ENCODE measurements at regions not wholly inside any gene's neighbourhood (a gene's known extent, or its start where the extent isn't known, plus 50 kb on each side); places are given as distances from the start of the nearest gene placed in this dataset.

- Histone ChIP-seq H3K27ac (no peak overlapping the region), H2AFZ (ENCODE audit: low read depth) (no peak overlapping the region), H3K79me2 (ENCODE audit: insufficient read depth, low read depth) (no peaks in the 10 kb centered on the region), H3K4me2 (no peak overlapping the region), H3K27me3 (ENCODE audit: insufficient read depth, low read depth) (no peaks in the 10 kb centered on the region), H4K20me1 (ENCODE audit: insufficient read depth) (no peaks in the 10 kb centered on the region), H3K4me1 (ENCODE audit: low read depth, poor library complexity, severe bottlenecking) (no peaks in the 10 kb centered on the region), H3K36me3 (ENCODE audit: insufficient read depth) (no peaks in the 10 kb centered on the region), H3K9ac (no peak overlapping the region), H3K4me3 (IDR thresholded peaks at IDR 0.05; ENCODE audit: insufficient read depth, low read depth, low read length) (no peak overlapping the region)
- TF ChIP-seq, protein P1, sequence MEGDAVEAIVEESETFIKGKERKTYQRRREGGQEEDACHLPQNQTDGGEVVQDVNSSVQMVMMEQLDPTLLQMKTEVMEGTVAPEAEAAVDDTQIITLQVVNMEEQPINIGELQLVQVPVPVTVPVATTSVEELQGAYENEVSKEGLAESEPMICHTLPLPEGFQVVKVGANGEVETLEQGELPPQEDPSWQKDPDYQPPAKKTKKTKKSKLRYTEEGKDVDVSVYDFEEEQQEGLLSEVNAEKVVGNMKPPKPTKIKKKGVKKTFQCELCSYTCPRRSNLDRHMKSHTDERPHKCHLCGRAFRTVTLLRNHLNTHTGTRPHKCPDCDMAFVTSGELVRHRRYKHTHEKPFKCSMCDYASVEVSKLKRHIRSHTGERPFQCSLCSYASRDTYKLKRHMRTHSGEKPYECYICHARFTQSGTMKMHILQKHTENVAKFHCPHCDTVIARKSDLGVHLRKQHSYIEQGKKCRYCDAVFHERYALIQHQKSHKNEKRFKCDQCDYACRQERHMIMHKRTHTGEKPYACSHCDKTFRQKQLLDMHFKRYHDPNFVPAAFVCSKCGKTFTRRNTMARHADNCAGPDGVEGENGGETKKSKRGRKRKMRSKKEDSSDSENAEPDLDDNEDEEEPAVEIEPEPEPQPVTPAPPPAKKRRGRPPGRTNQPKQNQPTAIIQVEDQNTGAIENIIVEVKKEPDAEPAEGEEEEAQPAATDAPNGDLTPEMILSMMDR (conservative IDR thresholded peaks at IDR 0.05; ENCODE audit: low read depth, low read length) = no peak
Measured at GRCh38 chr4:141524841-141525240, 111.5 kb upstream of the IL15 start.

GRCh38 chr4:141530627-141531026, 105.8 kb upstream of the IL15 start:
- no peaks in the 10 kb centered on the region for H3K27me3 ChIP-seq (ENCODE audit: insufficient read depth, low read depth)
- TF ChIP-seq, protein P1 (conservative IDR thresholded peaks at IDR 0.05; ENCODE audit: low read depth, low read length) = no peak
- H3K4me3 ChIP-seq (IDR thresholded peaks at IDR 0.05; ENCODE audit: insufficient read depth, low read depth, low read length) = no peak overlapping the region
- H3K4me2 ChIP-seq = no peak overlapping the region
- H4K20me1 ChIP-seq (ENCODE audit: insufficient read depth) = no peaks in the 10 kb centered on the region
- H3K36me3 ChIP-seq (ENCODE audit: insufficient read depth) = no peaks in the 10 kb centered on the region
- H3K4me1 ChIP-seq (ENCODE audit: low read depth, poor library complexity, severe bottlenecking) = no peaks in the 10 kb centered on the region
- H3K79me2 ChIP-seq (ENCODE audit: insufficient read depth, low read depth) = no peaks in the 10 kb centered on the region
- no peak overlapping the region for H3K27ac ChIP-seq
- H2AFZ ChIP-seq (ENCODE audit: low read depth) = no peak overlapping the region
- no peak overlapping the region for H3K9ac ChIP-seq

GRCh38 chr4:141534985-141535384, 101.4 kb upstream of the IL15 start:
- Histone ChIP-seq H3K79me2 (ENCODE audit: insufficient read depth, low read depth) (no peaks in the 10 kb centered on the region), H3K9ac (no peak overlapping the region), H3K4me3 (IDR thresholded peaks at IDR 0.05; ENCODE audit: insufficient read depth, low read depth, low read length) (no peak overlapping the region), H3K27me3 (ENCODE audit: insufficient read depth, low read depth) (no peaks in the 10 kb centered on the region), H3K27ac (no peak overlapping the region), H3K4me2 (no peak overlapping the region), H2AFZ (ENCODE audit: low read depth) (no peak overlapping the region), H4K20me1 (ENCODE audit: insufficient read depth) (no peaks in the 10 kb centered on the region), H3K4me1 (ENCODE audit: low read depth, poor library complexity, severe bottlenecking) (no peaks in the 10 kb centered on the region), H3K36me3 (ENCODE audit: insufficient read depth) (no peaks in the 10 kb centered on the region)
- TF ChIP-seq, protein P1 (conservative IDR thresholded peaks at IDR 0.05; ENCODE audit: low read depth, low read length) = no peak

DNA sequence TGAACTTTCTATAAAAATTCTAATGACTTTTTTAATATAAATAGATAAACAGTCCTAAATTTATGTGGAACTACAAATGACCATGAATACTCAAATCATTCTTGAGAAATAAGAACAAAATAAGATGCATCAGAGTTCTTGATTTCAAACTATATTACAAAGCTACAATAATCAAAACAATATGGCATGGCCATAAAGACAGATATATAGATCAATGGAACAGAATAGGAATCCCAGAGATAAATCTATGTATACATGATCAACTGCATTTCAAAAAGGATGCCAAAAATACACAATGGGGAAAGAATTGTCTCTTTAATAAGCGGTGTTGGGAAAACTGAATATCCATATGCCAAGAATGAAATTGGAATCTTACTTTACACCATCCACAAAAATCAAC, 98.4 kb upstream of the IL15 start:
- H2AFZ ChIP-seq (ENCODE audit: low read depth) = no peak overlapping the region
- H3K4me2 ChIP-seq = no peak overlapping the region
- H3K36me3 ChIP-seq (ENCODE audit: insufficient read depth) = no peaks in the 10 kb centered on the region
- H3K4me1 ChIP-seq (ENCODE audit: low read depth, poor library complexity, severe bottlenecking) = no peaks in the 10 kb centered on the region
- H3K9ac ChIP-seq = no peak overlapping the region
- no peaks in the 10 kb centered on the region for H4K20me1 ChIP-seq (ENCODE audit: insufficient read depth)
- no peak overlapping the region for H3K4me3 ChIP-seq (IDR thresholded peaks at IDR 0.05; ENCODE audit: insufficient read depth, low read depth, low read length)
- TF ChIP-seq, protein P1 (conservative IDR thresholded peaks at IDR 0.05; ENCODE audit: low read depth, low read length) = no peak
- no peaks in the 10 kb centered on the region for H3K79me2 ChIP-seq (ENCODE audit: insufficient read depth, low read depth)
- H3K27ac ChIP-seq = no peak overlapping the region
- no peaks in the 10 kb centered on the region for H3K27me3 ChIP-seq (ENCODE audit: insufficient read depth, low read depth)

Data from KMS-11 (cell line).